HepG2 (cell line): ENCODE measurements at regions not wholly inside any gene's neighbourhood (a gene's known extent, or its start where the extent isn't known, plus 50 kb on each side); places are given as distances from the start of the nearest gene placed in this dataset.

ENCODE experiments used
- ATAC-seq: fragments of 200-7000 bp; cut with Tn5 transposase; 3 replicates; pipeline ENCODE4 v1.9.1; 2020; ENCODE audit warnings: mild to moderate bottlenecking, moderate library complexity
- BruUV-seq: library from RNA; stranded (reverse); fragments of 400-500 nt; replicated peaks from 2 replicates; lab custom pipeline; 2021; lab: Mats Ljungman, UMichigan
- CTCF ChIA-PET: fragments of 300-600 bp; formaldehyde crosslinking; extraction: SDS; loops from one replicate; lab custom pipeline; 2021; ENCODE audit warnings: low total read pairs, inconsistent platforms, low intra/inter-chr PET ratio; lab: Yijun Ruan, JAX
- POLR2A ChIA-PET: fragments of 350-600 bp; sonication (Branson Sonifier 250); formaldehyde crosslinking; loops from one replicate; lab custom pipeline; 2020; ENCODE audit warnings: antibody characterized with exemption, inconsistent platforms; lab: Yijun Ruan, JAX
- DNase-seq: peaks from one replicate; pipeline ENCODE4 v3.0.0-alpha.2; 2015; ENCODE audit warnings: low spot score
- FAIRE-seq: peaks from 3 replicates; lab custom pipeline; 2011; peaks lifted over from hg19 to GRCh38; lab: Jason Lieb, UNC
- H2AFZ ChIP-seq: one replicate; pipeline ENCODE4 v1.6.1; 2011; ENCODE audit warnings: low read length, inconsistent platforms
- H3K27ac ChIP-seq: fragments of 300-600 bp; 3 replicates; pipeline ENCODE4 v1.8.0; 2011; ENCODE audit warnings: mixed run types, mild to moderate bottlenecking, mixed read lengths, low read length, inconsistent platforms; ENCODE audit not compliant: insufficient read depth; ENCODE audit errors: extremely low read length
- H3K27me3 ChIP-seq, 2 experiments: fragments of 200-600 bp in 1 of 2; 2 replicates in 1 of 2; 3 replicates in 1 of 2; pipeline versions ENCODE4 v1.6.0 to v1.8.0; 2011; ENCODE audit warnings: low read length in 2 of 2, mild to moderate bottlenecking in 2 of 2, moderate library complexity in 2 of 2, inconsistent platforms in 1 of 2; ENCODE audit not compliant: insufficient read depth in 2 of 2, control insufficient read depth in 1 of 2
- H3K36me3 ChIP-seq, 2 experiments: fragments of 200-600 bp in 1 of 2; replicated peaks in 1 of 2; 2 replicates in 1 of 2; 3 replicates in 1 of 2; pipeline versions ENCODE4 v1.5.1 to v1.8.0; 2011; ENCODE audit warnings: low read length in 2 of 2, inconsistent platforms in 1 of 2; ENCODE audit not compliant: insufficient read depth in 2 of 2, control insufficient read depth in 1 of 2
- H3K4me1 ChIP-seq: 2 replicates; pipeline ENCODE4 v1.5.1; 2012; ENCODE audit warnings: low read length, inconsistent platforms; ENCODE audit not compliant: insufficient read depth
- H3K4me2 ChIP-seq: 2 replicates; pipeline ENCODE4 v1.6.0; 2011; ENCODE audit warnings: low read depth, low read length, inconsistent platforms
- H3K4me3 ChIP-seq, 3 experiments: fragments of 200-600 bp in 1 of 3; sonication (generic), shearing (Covaris generic) in 1 of 3; replicated peaks in 1 of 3; 2 replicates each; pipeline ENCODE4 v1.5.1; 2011 to 2016; ENCODE audit warnings: low read length in 3 of 3, inconsistent platforms in 2 of 3, low read depth in 2 of 3, mild to moderate bottlenecking in 2 of 3, control low read depth in 1 of 3, mixed read lengths in 1 of 3; ENCODE audit not compliant: insufficient read depth in 1 of 3
- H3K79me2 ChIP-seq: one replicate; pipeline ENCODE4 v1.6.1; 2011; ENCODE audit warnings: low read length, inconsistent platforms; ENCODE audit not compliant: insufficient read depth
- H3K9ac ChIP-seq: 2 replicates; pipeline ENCODE4 v1.6.0; 2011; ENCODE audit warnings: mild to moderate bottlenecking, low read depth, low read length, inconsistent platforms; ENCODE audit not compliant: insufficient read depth
- H3K9me3 ChIP-seq: 2 replicates; pipeline ENCODE4 v1.5.1; 2012; ENCODE audit warnings: mild to moderate bottlenecking, low read length
- H4K20me1 ChIP-seq: 2 replicates; pipeline ENCODE4 v1.6.0; 2011; ENCODE audit warnings: inconsistent platforms, mild to moderate bottlenecking, low read length, moderate library complexity; ENCODE audit not compliant: insufficient read depth
- ARNTL ChIP-seq: sonication (generic); formaldehyde crosslinking; IDR thresholded peaks from 2 replicates; pipeline ENCODE4 v1.4.0; 2020; ENCODE audit warnings: mild to moderate bottlenecking, missing genetic modification reagents
- HES4 ChIP-seq: sonication (generic); formaldehyde crosslinking; IDR thresholded peaks from 2 replicates; pipeline ENCODE4 v1.9.0; 2021; ENCODE audit warnings: mild to moderate bottlenecking, missing genetic modification reagents, borderline replicate concordance
- MYNN ChIP-seq: sonication (generic); formaldehyde crosslinking; IDR thresholded peaks from 2 replicates; pipeline ENCODE4 v1.4.0; 2020; ENCODE audit warnings: mild to moderate bottlenecking, low read depth, missing genetic modification reagents
- NRL ChIP-seq: sonication (generic); formaldehyde crosslinking; IDR thresholded peaks from 2 replicates; pipeline ENCODE4 v1.5.0; 2020; ENCODE audit warnings: missing genetic modification reagents, mild to moderate bottlenecking, moderate library complexity, borderline replicate concordance
- PAX8 ChIP-seq: sonication (generic); formaldehyde crosslinking; IDR thresholded peaks from 2 replicates; pipeline ENCODE4 v1.8.0; 2022; ENCODE audit warnings: mild to moderate bottlenecking, missing genetic modification reagents, borderline replicate concordance
- ZNF282 ChIP-seq: fragments of 450-650 bp; IDR thresholded peaks from 2 replicates; pipeline ENCODE4 v1.6.1; 2018; ENCODE audit not compliant: partially characterized antibody
- ZNF558 ChIP-seq: sonication (generic); formaldehyde crosslinking; IDR thresholded peaks from 2 replicates; pipeline ENCODE4 v1.9.0; 2022; ENCODE audit warnings: mild to moderate bottlenecking, missing genetic modification reagents, borderline replicate concordance
- ZNF609 ChIP-seq: sonication (generic); formaldehyde crosslinking; IDR thresholded peaks from 2 replicates; pipeline ENCODE4 v1.4.0; 2020; ENCODE audit warnings: mild to moderate bottlenecking, missing genetic modification reagents, borderline replicate concordance
- ZSCAN22 ChIP-seq: sonication (generic); formaldehyde crosslinking; IDR thresholded peaks from 2 replicates; pipeline ENCODE4 v1.4.0; 2020; ENCODE audit warnings: mild to moderate bottlenecking, missing genetic modification reagents
- WGBS: methylation state at CpG from one replicate; pipeline ENCODE4 v1.1.6; 2017; ENCODE audit warnings: low lambda C conversion rate; 5-methylcytosine and 5-hydroxymethylcytosine counted together
- in situ Hi-C: cut with HindIII; loops from 2 replicates; pipeline ENCODE4 v1.10.0; 2017; ENCODE audit warnings: low pct_unique_long_range_greater_than_20kb; ENCODE audit not compliant: extremely low pct_ligation_motif_present
- intact Hi-C: fragments of 100-400 bp; cut with micrococcal nuclease; formaldehyde crosslinking; loops from one replicate; pipeline ENCODE4 v1.10.0; 2022; ENCODE audit not compliant: unreplicated experiment
- TF ChIP-seq, protein P1 (sequence below), 2 experiments: sonication (generic) in 1 of 2; formaldehyde crosslinking in 1 of 2; IDR thresholded peaks; 2 replicates each; pipeline versions ENCODE4 v1.4.0 to v1.6.1; 2018 to 2020; ENCODE audit warnings: missing genetic modification reagents in 2 of 2, borderline replicate concordance in 1 of 2, low read depth in 1 of 2, mild to moderate bottlenecking in 1 of 2, missing biosample characterization in 1 of 2

- TF ChIP-seq ZNF558, result no peak
- TF ChIP-seq, protein P1, sequence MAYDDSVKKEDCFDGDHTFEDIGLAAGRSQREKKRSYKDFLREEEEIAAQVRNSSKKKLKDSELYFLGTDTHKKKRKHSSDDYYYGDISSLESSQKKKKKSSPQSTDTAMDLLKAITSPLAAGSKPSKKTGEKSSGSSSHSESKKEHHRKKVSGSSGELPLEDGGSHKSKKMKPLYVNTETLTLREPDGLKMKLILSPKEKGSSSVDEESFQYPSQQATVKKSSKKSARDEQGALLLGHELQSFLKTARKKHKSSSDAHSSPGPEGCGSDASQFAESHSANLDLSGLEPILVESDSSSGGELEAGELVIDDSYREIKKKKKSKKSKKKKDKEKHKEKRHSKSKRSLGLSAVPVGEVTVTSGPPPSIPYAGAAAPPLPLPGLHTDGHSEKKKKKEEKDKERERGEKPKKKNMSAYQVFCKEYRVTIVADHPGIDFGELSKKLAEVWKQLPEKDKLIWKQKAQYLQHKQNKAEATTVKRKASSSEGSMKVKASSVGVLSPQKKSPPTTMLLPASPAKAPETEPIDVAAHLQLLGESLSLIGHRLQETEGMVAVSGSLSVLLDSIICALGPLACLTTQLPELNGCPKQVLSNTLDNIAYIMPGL (CRISPR knock-in tag; IDR thresholded peaks at IDR 0.05; ENCODE audit: borderline replicate concordance in 1 of 2, low read depth in 1 of 2), result no peak
- no peak for TF ChIP-seq ZSCAN22 (CRISPR knock-in tag)
- no peak for TF ChIP-seq ZNF282
- TF ChIP-seq, all 625 proteins: peak for 0
These were observed 79.3 kb upstream of the POLG start (continued) for GRCh38 chr15:89413877-89414276.

DNA sequence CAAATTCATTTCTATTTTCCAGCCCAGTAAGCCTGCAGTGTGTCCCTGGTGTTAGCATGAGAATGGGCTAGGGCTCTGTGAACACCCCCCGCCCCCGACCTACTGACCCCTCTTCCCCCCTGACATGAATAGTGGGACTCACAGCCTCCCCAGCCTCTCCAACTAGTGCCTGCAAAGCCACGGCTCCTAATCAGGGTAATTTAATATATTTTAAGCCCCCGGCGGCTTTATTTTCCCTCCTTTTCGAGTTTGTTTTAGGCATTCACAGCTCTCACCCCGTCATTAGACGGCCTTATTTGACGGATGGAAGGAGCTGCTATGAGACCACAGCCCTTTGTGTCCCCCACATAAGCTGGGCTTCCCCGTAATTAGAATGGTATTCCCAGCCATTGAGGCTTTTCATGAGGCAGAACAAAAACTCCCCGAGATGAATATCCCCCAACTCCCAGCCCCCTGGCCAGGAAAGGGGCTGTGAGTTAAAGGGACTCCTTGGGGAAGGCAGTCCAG is 78.3 kb upstream of the POLG start:
- Histone ChIP-seq H3K27me3 (peaks cover 5 to 50% of the 10 kb centered on the region in 2 experiments), H3K9me3 (no peaks in the 10 kb centered on the region), H3K79me2 (no peaks in the 10 kb centered on the region), H3K27ac (no peak overlapping the region), H3K36me3 (no peaks in the 10 kb centered on the region)
- DNase-seq, result no peak
- no TSS peak for BruUV-seq
- ATAC-seq, result no peak
- TF ChIP-seq MYNN (CRISPR knock-in tag) (no peak), PAX8 (CRISPR knock-in tag) (no peak), NRL (no peak), ZNF609 (CRISPR knock-in tag) (no peak), HES4 (CRISPR knock-in tag) (no peak), ARNTL (CRISPR knock-in tag) (no peak)
- TF ChIP-seq, all 625 proteins: peak for 0
- Histone ChIP-seq H3K4me3 (no peak overlapping the region), H2AFZ (no peak overlapping the region), H3K4me2 (no peak overlapping the region), H4K20me1 (no peaks in the 10 kb centered on the region), H3K9ac (no peak overlapping the region), H3K4me1 (no peaks in the 10 kb centered on the region)
- POLR2A ChIA-PET, result no interaction called here
- FAIRE-seq, result no peak
- CTCF ChIA-PET, result no interaction called here
- intact Hi-C loops, result no loop called here
- WGBS, result 9% methylated on average over 11 of the region's 11 CpGs
- in situ Hi-C loops, result no loop called here
